ENCODE measurements at regions not wholly inside any gene's neighbourhood (a gene's known extent, or its start where the extent isn't known, plus 50 kb on each side); places are given as distances from the start of the nearest gene placed in this dataset.

GRCh38 chr18:63071701-63072141, 247.8 kb downstream of the BCL2 start:
- no peak for DNase-seq

DNA sequence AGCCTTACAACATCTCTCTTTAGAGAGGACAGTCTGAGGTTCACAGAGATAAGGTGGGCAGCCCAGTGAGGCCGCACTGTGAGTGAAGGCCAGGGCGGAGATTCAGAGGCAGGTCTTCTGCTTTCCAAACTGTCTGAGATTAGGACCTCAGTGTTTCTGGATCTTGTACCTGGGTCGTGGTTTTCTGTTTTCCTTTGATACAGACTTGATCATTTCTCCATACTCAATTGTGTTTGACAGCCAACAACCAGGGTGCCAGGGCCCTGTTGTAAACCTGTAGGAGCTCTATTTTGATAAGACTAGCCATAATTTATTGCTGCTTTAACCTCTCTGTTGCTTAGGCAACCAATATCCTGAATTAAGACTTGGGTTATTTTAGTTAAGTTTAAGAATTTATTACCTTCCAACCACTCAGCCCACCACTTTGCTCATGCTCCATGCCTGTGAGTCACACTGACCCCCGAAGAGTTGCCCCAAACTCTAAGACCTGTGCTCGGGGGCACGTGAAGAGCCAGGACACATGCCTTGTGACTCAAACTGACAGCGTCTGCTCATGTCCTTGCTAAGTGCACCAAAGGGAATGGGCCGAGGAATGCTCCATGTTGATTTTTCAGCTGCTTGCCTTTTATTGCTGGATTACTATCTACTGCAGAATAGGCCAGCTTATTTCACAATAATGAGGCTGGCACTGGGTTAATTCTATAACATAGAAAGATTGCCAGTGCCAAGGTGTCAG, 248.6 kb downstream of the BCL2 start:
- no peak for DNase-seq

- no peak for DNase-seq
These were observed 250.1 kb downstream of the BCL2 start for GRCh38 chr18:63069496-63069895.

- peak; percentile 13 for DNase-seq
These were observed 251.6 kb downstream of the BCL2 start for GRCh38 chr18:63067939-63068338.

- DNase-seq = no peak
These were observed 254.4 kb downstream of the BCL2 start for GRCh38 chr18:63065172-63065571.

- no peak for DNase-seq
These were observed 256.4 kb downstream of the BCL2 start for GRCh38 chr18:63063171-63063570.

- DNase-seq = no peak
These were observed 257.3 kb downstream of the BCL2 start for GRCh38 chr18:63062246-63062645.

- DNase-seq = no peak
These were observed 258.3 kb downstream of the BCL2 start for GRCh38 chr18:63061303-63061702.

GRCh38 chr18:63058521-63058920, 261.0 kb downstream of the BCL2 start:
- no peak for DNase-seq

DNA sequence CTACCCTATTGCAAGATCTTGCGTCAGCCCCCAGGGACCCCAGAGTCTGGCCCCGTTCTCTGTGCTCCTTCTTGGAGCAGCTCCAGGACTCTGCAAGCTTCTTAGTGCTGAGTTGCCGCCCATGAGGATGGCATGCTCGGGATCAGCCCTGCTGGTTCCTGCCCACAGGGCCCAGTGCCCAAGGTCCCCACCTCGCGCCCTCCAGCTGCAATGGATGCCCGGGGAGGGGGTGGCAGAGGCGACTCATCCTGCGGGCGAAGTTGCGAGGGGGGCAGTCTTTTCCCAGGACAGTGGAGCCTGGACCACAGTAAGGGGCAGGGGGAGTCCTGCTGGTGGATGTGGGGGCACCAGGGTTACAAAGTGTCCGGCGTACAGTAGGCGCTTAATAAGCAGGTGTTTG, 261.9 kb downstream of the BCL2 start:
- DNase-seq = no peak

DNA sequence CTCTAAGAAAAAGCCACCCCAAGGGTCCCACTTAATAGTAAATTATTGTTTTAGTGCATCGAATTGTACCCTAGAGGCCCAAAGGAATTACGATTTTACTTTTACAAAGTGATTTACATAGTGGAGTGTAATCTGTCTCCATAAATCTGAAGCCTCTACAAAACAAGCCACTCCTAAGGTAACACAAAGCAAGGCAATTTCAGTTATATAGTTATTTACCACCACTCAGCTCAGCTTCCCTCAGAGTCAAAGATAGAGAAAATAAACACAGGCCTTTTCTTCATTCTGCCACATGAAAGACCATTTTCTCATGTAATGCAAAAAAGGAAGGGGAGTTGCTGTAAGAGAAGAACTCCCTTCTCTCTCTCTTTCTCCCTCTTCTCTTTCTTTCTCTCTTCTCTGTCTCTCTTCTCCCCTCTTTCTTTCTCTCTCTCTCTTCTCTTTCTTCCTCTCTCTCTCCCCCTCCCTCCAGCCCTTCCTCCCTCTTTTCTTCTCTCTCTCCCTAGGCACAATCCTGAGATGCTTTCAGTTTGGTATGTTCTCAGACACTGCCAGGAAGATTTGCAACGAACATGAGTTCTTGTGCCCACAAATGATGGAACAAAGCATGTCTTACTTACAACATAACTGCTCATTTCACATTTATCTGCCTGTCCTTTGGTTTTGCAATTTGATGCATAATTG, 264.5 kb downstream of the BCL2 start:
- DNase-seq = no peak

DNA sequence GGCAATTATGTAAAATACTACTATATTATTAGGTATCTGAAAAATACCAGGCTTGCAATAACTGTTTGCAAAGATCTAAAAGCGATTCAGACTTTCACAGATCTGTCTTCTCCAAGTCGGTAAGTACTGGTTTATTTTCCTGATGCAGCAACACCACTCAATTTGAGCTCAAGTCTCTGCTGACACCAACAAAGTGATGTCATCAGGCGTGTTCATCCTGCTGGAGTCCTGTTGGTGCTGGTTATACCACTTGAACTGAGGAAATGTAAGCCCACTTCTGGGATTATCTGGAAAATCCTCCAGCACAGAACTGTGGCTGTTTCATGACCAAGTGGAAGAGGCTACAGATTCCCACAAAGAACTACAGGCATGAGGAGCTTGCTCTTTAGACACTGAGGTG, 267.6 kb downstream of the BCL2 start:
- DNase-seq = no peak

DNA sequence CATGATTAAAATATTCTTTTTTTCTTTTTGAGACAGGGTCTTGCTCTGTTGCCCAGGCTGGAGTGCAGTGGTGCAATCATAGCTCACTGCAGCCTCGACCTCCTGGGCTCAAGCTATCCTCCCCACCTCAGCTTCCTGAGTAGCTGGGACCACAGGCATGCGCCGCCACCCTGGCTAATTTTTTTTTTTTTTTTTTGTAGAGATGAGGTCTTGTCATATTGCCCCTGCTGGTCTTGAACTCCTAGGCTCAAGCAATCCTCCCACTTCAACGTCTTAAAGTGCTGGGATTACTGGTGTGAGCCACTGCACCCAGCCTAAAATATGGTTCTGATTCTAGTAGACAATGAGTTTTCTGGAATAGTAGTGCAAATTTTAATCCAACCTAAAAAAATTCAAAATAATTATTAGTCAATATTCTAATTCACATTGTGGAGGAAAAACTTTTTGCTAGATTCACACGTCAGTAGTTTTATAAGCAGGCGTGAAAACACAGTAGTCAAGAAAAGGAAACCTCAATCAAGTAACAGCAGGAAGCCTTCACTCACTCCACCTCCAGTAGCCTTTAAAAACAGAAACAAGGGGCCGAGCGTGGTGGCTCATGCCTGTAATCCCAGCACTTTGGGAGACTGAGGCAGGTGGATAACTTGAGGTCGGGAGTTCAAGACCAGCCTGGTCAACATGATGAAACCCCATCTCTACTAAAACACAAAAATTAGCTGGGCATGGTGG, 268.7 kb downstream of the BCL2 start:
- DNase-seq = peak; percentile 15

GRCh38 chr18:63046375-63046774, 273.2 kb downstream of the BCL2 start:
- DNase-seq = no peak

- DNase-seq = no peak
These were observed 276.1 kb downstream of the BCL2 start for GRCh38 chr18:63043516-63043915.

DNA sequence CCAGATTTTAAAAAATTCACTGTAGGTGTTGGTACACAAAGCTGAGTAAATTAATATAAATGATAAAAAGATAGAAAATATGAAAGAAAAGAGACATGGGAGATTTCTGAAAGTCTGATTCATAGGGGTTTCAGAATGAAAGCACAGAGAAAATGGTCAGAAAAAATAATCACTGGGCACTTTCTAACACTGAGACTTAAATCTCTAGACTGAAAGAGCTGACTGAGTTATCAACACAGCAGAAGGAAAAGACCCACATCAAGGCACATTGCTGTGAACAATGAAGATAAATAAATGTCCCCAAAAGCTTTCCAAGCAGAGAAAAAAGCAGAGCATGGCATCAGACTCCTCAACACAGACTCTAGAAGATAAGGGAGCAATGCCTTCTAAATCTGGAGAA, 277.2 kb downstream of the BCL2 start:
- DNase-seq = no peak

DNA sequence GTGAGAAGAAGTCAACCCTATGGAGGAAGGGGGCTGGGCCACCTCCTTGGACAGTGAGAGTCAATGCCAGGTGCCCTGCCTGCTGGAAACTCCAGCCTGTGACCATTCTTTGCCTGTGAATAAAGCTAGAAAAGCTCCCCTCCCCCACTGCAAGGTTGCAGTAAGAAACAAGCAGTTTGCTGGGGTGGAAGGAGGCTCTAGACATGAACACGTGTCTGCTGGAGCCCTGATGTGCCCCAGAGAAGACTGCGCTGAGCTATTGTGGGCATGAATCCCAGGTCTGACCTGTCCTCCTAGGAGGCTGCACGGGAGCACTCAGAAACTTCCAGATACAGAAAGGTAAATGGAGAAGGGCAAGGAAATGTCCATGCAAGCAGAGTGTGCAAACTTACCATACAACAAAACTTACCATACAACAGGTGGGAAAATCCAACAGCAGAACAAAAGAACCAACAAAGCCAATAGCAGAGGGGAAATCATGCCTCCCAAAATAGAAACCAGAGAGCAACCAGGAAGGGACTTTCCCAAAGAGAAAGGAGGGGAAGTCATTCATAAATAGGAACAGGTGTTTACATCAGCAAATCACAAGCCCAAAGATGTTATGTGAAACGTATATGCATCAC, 278.7 kb downstream of the BCL2 start:
- peak; percentile 44 for DNase-seq

GRCh38 chr18:63037491-63037890, 282.1 kb downstream of the BCL2 start:
- no peak for DNase-seq

DNA sequence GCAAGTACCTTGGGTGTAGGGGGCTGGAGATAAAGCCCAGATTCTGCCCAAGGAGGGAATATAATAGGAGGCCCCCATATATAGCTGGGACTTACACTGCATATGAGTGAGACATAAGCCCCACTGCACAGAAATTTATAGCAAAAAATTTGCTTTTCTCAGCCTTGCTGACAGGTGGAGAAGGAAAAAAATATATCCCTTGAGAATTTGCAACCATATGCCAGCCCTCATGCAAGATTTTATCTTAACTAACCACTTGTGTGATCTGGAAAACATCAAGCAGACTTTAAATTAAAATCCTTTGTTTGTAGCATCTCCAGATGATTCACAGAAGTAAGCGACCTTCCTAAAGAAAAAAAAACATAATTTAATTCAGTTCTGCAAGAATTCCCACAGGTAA, 288.2 kb downstream of the BCL2 start:
- no peak for DNase-seq
